ENCODE measurements at regions not wholly inside any gene's neighbourhood (a gene's known extent, or its start where the extent isn't known, plus 50 kb on each side); places are given as distances from the start of the nearest gene placed in this dataset.

DNA sequence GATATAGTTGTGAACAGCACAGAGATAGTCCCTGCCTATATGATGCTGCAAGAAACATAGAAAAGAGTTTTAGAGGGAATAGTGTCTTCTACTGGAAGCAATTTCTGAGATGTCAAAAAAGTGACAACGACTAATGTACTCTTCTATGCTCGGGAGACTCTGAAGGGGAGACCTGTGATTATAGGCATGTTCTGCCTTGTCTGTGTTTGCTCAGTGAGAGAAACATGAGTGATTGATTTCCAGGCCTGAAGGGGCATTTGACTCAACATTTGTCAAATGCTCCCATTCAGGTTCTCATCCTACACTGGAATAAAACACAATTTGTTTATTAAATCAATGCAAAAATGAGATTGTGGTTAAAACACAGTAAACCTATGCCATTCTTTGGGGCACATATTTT is 131.8 kb downstream of the CTH start:
- no peaks in the 10 kb centered on the region for H3K36me3 ChIP-seq
- no peaks in the 10 kb centered on the region for H3K9me3 ChIP-seq (ENCODE audit: severe bottlenecking)
- no peak for DNase-seq
- H3K27ac ChIP-seq, result no peak overlapping the region
- no peaks in the 10 kb centered on the region for H3K27me3 ChIP-seq (ENCODE audit: insufficient read depth, low read depth, severe bottlenecking)
- TF ChIP-seq, protein P1, sequence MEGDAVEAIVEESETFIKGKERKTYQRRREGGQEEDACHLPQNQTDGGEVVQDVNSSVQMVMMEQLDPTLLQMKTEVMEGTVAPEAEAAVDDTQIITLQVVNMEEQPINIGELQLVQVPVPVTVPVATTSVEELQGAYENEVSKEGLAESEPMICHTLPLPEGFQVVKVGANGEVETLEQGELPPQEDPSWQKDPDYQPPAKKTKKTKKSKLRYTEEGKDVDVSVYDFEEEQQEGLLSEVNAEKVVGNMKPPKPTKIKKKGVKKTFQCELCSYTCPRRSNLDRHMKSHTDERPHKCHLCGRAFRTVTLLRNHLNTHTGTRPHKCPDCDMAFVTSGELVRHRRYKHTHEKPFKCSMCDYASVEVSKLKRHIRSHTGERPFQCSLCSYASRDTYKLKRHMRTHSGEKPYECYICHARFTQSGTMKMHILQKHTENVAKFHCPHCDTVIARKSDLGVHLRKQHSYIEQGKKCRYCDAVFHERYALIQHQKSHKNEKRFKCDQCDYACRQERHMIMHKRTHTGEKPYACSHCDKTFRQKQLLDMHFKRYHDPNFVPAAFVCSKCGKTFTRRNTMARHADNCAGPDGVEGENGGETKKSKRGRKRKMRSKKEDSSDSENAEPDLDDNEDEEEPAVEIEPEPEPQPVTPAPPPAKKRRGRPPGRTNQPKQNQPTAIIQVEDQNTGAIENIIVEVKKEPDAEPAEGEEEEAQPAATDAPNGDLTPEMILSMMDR (IDR thresholded peaks at IDR 0.05; ENCODE audit: low read depth, low read length), result no peak
- H3K4me3 ChIP-seq (ENCODE audit: low read depth, low read length), result no peak overlapping the region

DNA sequence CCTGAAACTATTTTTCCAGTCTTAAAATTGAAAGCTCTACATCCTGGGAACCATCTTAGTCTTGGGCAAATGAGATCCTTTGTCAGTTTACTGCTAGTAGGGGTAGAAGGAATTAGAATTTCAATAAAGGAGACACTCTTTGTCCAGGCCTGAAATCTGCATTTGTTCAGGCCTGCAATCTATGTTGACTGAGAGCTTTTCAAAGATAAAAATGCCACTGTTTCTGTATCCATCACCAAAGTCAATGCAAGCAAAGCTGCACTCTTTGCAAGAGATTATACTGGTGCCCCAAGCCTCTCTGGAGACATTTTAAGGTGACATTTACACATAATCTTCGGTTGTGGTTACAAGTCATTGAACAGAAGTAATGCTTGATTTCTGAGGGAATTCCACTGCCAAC is 135.7 kb downstream of the CTH start:
- Histone ChIP-seq H3K27me3 (ENCODE audit: insufficient read depth, low read depth, severe bottlenecking) (no peaks in the 10 kb centered on the region), H3K36me3 (no peaks in the 10 kb centered on the region), H3K4me3 (ENCODE audit: low read depth, low read length) (no peak overlapping the region), H3K9me3 (ENCODE audit: severe bottlenecking) (no peaks in the 10 kb centered on the region), H3K27ac (no peak overlapping the region)
- TF ChIP-seq, protein P1 (IDR thresholded peaks at IDR 0.05; ENCODE audit: low read depth, low read length), result no peak
- DNase-seq, result no peak

DNA sequence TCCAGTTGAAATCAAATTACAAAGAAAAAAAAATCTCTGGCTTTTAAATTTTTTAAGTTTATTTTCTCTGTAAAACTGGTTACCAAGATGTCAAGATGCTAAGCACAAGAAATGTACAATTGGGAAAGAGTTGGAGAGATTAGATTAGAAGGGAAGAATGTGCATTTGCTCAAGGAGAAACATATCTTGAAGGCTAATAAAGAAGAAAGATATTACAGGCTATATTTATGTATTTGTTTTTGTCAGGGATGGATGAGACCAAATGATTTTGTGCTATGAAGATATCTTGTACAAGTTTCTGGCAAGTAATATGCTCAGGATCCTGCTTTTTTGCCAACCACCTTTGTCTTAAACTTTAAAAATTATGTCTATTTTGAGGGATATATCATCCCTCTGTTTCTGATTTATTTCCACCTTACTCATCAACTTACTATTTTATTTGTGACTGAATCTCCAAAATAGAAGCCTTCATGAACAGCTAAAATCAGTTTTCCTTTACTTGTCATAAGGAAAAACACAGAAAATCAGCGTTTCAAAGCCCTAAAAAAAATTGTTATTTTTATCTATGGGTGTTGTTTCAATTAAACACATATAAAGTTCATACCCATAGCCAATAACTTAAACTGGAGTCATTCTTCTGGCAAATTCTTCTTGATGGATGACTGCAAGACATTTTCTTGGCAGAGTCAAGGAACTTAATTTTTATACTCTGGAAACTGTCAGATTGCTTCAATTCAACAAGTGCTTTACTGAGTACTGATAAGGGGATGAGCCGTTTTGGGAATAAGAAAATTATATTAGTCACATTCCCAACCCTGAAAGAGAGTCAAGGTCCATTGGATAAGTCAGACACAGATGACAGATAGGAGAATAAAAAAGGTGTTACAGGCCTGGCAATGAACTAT is 141.8 kb downstream of the CTH start:
- no peaks in the 10 kb centered on the region for H3K9me3 ChIP-seq (ENCODE audit: severe bottlenecking)
- TF ChIP-seq, protein P1 (IDR thresholded peaks at IDR 0.05; ENCODE audit: low read depth, low read length), result no peak
- DNase-seq, result no peak
- no peaks in the 10 kb centered on the region for H3K27me3 ChIP-seq (ENCODE audit: insufficient read depth, low read depth, severe bottlenecking)
- no peaks in the 10 kb centered on the region for H3K36me3 ChIP-seq
- no peak overlapping the region for H3K4me3 ChIP-seq (ENCODE audit: low read depth, low read length)
- H3K27ac ChIP-seq, result no peak overlapping the region

DNA sequence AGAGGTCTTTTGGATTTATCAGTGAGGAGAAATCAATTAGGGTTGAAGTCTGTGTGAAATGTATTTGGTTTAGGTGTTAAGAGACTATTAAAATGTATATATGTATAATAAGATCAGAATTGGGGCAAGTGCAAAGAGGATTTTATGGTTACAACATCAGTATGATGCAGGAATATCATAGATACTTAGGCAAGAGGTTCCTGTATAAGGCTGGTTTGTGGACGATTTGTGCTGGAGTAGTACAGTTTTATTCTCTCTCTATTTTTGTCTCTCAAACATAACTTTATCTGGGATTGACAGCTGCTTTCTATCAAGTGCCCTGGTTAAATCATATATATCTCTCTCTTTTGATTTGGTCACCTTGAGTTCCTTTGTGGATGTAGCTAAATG is 142.5 kb downstream of the CTH start:
- no peaks in the 10 kb centered on the region for H3K27me3 ChIP-seq (ENCODE audit: insufficient read depth, low read depth, severe bottlenecking)
- no peak overlapping the region for H3K4me3 ChIP-seq (ENCODE audit: low read depth, low read length)
- H3K9me3 ChIP-seq (ENCODE audit: severe bottlenecking), result no peaks in the 10 kb centered on the region
- no peak for DNase-seq
- no peaks in the 10 kb centered on the region for H3K36me3 ChIP-seq
- no peak overlapping the region for H3K27ac ChIP-seq
- TF ChIP-seq, protein P1 (IDR thresholded peaks at IDR 0.05; ENCODE audit: low read depth, low read length), result no peak

DNA sequence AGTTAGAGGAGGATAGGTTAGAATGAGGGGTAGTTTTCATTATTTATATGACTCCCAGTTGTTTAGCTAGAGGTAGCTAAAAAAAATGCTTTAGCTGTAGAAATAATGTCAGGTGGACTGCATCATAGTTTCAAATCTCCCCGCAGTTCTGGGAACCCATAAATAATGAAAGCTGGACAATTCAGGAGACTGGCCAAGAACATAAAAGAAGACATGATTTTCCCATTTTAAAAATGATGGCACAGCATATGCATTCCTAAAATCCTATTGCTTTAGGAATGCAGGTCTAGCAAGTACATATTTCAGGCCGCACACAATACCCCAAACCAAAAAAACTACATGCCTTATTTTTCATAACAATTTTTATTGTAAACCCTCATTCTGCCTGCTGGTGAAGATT is 143.3 kb downstream of the CTH start:
- H3K4me3 ChIP-seq (ENCODE audit: low read depth, low read length), result no peak overlapping the region
- H3K9me3 ChIP-seq (ENCODE audit: severe bottlenecking), result no peaks in the 10 kb centered on the region
- H3K36me3 ChIP-seq, result no peaks in the 10 kb centered on the region
- no peak overlapping the region for H3K27ac ChIP-seq
- no peaks in the 10 kb centered on the region for H3K27me3 ChIP-seq (ENCODE audit: insufficient read depth, low read depth, severe bottlenecking)
- DNase-seq, result no peak
- TF ChIP-seq, protein P1 (IDR thresholded peaks at IDR 0.05; ENCODE audit: low read depth, low read length), result no peak

DNA sequence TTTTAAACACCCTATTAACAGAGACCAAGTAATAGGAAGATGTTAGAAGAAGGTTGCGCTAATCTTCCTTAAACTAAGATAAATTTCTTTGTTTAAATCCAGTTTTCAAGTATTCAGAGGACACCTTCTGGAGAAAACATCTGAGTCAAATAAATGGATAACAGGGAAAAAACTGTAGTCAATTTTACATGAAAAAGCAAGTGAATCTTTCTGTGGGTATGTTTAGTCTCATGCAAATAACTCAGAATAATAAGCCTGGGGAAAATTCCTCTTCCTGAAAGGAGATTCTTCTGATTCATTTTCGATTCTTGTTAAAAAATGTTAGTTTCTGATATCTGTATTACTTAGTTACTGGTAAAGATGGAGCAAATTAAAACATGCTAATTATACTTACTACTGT is 145.5 kb downstream of the CTH start:
- no peak overlapping the region for H3K27ac ChIP-seq
- DNase-seq, result no peak
- TF ChIP-seq, protein P1 (IDR thresholded peaks at IDR 0.05; ENCODE audit: low read depth, low read length), result no peak
- no peak overlapping the region for H3K4me3 ChIP-seq (ENCODE audit: low read depth, low read length)
- H3K36me3 ChIP-seq, result no peaks in the 10 kb centered on the region
- H3K27me3 ChIP-seq (ENCODE audit: insufficient read depth, low read depth, severe bottlenecking), result no peaks in the 10 kb centered on the region
- no peaks in the 10 kb centered on the region for H3K9me3 ChIP-seq (ENCODE audit: severe bottlenecking)
